Middle frontal gyrus (tissue), 1 donor: ENCODE measurements at regions not wholly inside any gene's neighbourhood (a gene's known extent, or its start where the extent isn't known, plus 50 kb on each side); places are given as distances from the start of the nearest gene placed in this dataset.
A peak's percentile ranks its signal among the peaks of the same experiment; 100 is the strongest.
"Not testable (repeated sequence)": the region's sequence is repeated elsewhere in the genome, so short reads cannot be mapped to it uniquely, and the experiment has no call there.

Experiments used
- DNase-seq: peaks from one replicate; pipeline ENCODE4 v3.0.0-alpha.2; 2015; ENCODE audit warnings: low spot score; ENCODE audit errors: extremely low spot score

GRCh38 chr20:12808006-12808567 is 200.7 kb upstream of the SPTLC3 start:
- DNase-seq, result no peak

GRCh38 chr20:12815231-12815768 is 193.5 kb upstream of the SPTLC3 start:
- no peak for DNase-seq

GRCh38 chr20:12815778-12816408 is 192.9 kb upstream of the SPTLC3 start:
- no peak for DNase-seq

- no peak for DNase-seq
Measured at GRCh38 chr20:12821249-12821648, 187.5 kb upstream of the SPTLC3 start.

GRCh38 chr20:12823734-12824133 is 185.0 kb upstream of the SPTLC3 start:
- no peak for DNase-seq

- DNase-seq, result peak; percentile 15
Measured at GRCh38 chr20:12824328-12825225, 184.2 kb upstream of the SPTLC3 start.

GRCh38 chr20:12825226-12825595 is 183.6 kb upstream of the SPTLC3 start:
- DNase-seq, result no peak

GRCh38 chr20:12827816-12828385 is 180.9 kb upstream of the SPTLC3 start:
- DNase-seq, result no peak

GRCh38 chr20:12829170-12829569 is 179.6 kb upstream of the SPTLC3 start:
- no peak for DNase-seq

GRCh38 chr20:12833861-12834260 is 174.9 kb upstream of the SPTLC3 start:
- DNase-seq, result no peak

GRCh38 chr20:12835999-12836398 is 172.8 kb upstream of the SPTLC3 start:
- no peak for DNase-seq

- DNase-seq, result no peak
Measured at GRCh38 chr20:12837646-12838045, 171.1 kb upstream of the SPTLC3 start.

GRCh38 chr20:12838261-12838866 is 170.4 kb upstream of the SPTLC3 start:
- DNase-seq, result no peak

- DNase-seq, result no peak
Measured at GRCh38 chr20:12847872-12848271, 160.9 kb upstream of the SPTLC3 start.

GRCh38 chr20:12849225-12849910 is 159.4 kb upstream of the SPTLC3 start:
- DNase-seq, result no peak

- not testable (repeated sequence) for DNase-seq
Measured at GRCh38 chr20:12857643-12858042, 151.1 kb upstream of the SPTLC3 start.

GRCh38 chr20:12860619-12861247 is 148.0 kb upstream of the SPTLC3 start:
- no peak for DNase-seq

GRCh38 chr20:12869669-12870068 is 139.1 kb upstream of the SPTLC3 start:
- DNase-seq, result no peak

GRCh38 chr20:12870588-12870987 is 138.2 kb upstream of the SPTLC3 start:
- DNase-seq, result no peak

- no peak for DNase-seq
Measured at GRCh38 chr20:12874933-12875332, 133.8 kb upstream of the SPTLC3 start.
